Osteoblast (primary cell): ENCODE measurements at regions not wholly inside any gene's neighbourhood (a gene's known extent, or its start where the extent isn't known, plus 50 kb on each side); places are given as distances from the start of the nearest gene placed in this dataset.

ENCODE experiments used
- DNase-seq: peaks from one replicate; pipeline ENCODE4 v3.0.0; 2011; ENCODE audit warnings: low spot score, mixed read lengths; ENCODE audit not compliant: insufficient read length; ENCODE audit errors: missing footprints
- H2AFZ ChIP-seq: 2 replicates; pipeline ENCODE4 v1.6.0; 2011; ENCODE audit warnings: mild to moderate bottlenecking, low read length
- H3K27ac ChIP-seq: 2 replicates; pipeline ENCODE4 v1.5.1; 2011; ENCODE audit warnings: mild to moderate bottlenecking, low read depth, low read length, moderate library complexity
- H3K27me3 ChIP-seq: 2 replicates; pipeline ENCODE4 v1.6.0; 2012; ENCODE audit warnings: mild to moderate bottlenecking, control low read depth, inconsistent platforms, low read length, moderate library complexity; ENCODE audit not compliant: insufficient read depth
- H3K36me3 ChIP-seq: 2 replicates; pipeline ENCODE4 v1.5.1; 2011; ENCODE audit warnings: mild to moderate bottlenecking, low read length, control low read depth, moderate library complexity; ENCODE audit not compliant: insufficient read depth
- H3K4me1 ChIP-seq: 2 replicates; pipeline ENCODE4 v1.5.1; 2011; ENCODE audit warnings: mild to moderate bottlenecking, low read length, control low read depth, moderate library complexity; ENCODE audit not compliant: insufficient read depth
- H3K4me2 ChIP-seq: 2 replicates; pipeline ENCODE4 v1.6.0; 2011; ENCODE audit warnings: mild to moderate bottlenecking, low read length; ENCODE audit not compliant: insufficient read depth
- H3K4me3 ChIP-seq: fragments of 200-600 bp; sonication (generic); 3 replicates; pipeline ENCODE4 v1.5.1; 2012; ENCODE audit warnings: mild to moderate bottlenecking, low read length, inconsistent platforms; ENCODE audit not compliant: insufficient read depth
- H3K79me2 ChIP-seq: 2 replicates; pipeline ENCODE4 v1.6.0; 2012; ENCODE audit warnings: mild to moderate bottlenecking, low read length, control low read depth, inconsistent platforms; ENCODE audit not compliant: insufficient read depth
- H3K9me3 ChIP-seq: 2 replicates; pipeline ENCODE4 v1.5.1; 2011; ENCODE audit warnings: low read depth, low read length, control low read depth
- H4K20me1 ChIP-seq: 2 replicates; pipeline ENCODE4 v1.6.0; 2012; ENCODE audit warnings: mild to moderate bottlenecking, low read length, control low read depth; ENCODE audit not compliant: insufficient read depth
- TF ChIP-seq, protein P1 (sequence below): IDR thresholded peaks from 2 replicates; pipeline ENCODE4 v1.5.1; 2011; ENCODE audit warnings: mild to moderate bottlenecking, low read depth, low read length, moderate library complexity; ENCODE audit errors: extremely low read depth

GRCh38 chr6:120576061-120576460, 758.2 kb downstream of the TBC1D32 start:
- Histone ChIP-seq H3K79me2 (no peaks in the 10 kb centered on the region), H4K20me1 (no peaks in the 10 kb centered on the region), H2AFZ (no peak overlapping the region), H3K9me3 (no peaks in the 10 kb centered on the region), H3K4me1 (no peaks in the 10 kb centered on the region), H3K27ac (no peak overlapping the region), H3K36me3 (no peaks in the 10 kb centered on the region), H3K4me3 (no peak overlapping the region), H3K4me2 (no peak overlapping the region), H3K27me3 (no peaks in the 10 kb centered on the region)
- TF ChIP-seq, protein P1, sequence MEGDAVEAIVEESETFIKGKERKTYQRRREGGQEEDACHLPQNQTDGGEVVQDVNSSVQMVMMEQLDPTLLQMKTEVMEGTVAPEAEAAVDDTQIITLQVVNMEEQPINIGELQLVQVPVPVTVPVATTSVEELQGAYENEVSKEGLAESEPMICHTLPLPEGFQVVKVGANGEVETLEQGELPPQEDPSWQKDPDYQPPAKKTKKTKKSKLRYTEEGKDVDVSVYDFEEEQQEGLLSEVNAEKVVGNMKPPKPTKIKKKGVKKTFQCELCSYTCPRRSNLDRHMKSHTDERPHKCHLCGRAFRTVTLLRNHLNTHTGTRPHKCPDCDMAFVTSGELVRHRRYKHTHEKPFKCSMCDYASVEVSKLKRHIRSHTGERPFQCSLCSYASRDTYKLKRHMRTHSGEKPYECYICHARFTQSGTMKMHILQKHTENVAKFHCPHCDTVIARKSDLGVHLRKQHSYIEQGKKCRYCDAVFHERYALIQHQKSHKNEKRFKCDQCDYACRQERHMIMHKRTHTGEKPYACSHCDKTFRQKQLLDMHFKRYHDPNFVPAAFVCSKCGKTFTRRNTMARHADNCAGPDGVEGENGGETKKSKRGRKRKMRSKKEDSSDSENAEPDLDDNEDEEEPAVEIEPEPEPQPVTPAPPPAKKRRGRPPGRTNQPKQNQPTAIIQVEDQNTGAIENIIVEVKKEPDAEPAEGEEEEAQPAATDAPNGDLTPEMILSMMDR = no peak
- DNase-seq = no peak

- H3K4me2 ChIP-seq = no peak overlapping the region
- H3K36me3 ChIP-seq = no peaks in the 10 kb centered on the region
- no peaks in the 10 kb centered on the region for H3K27me3 ChIP-seq
- H3K27ac ChIP-seq = no peak overlapping the region
- H2AFZ ChIP-seq = no peak overlapping the region
- H3K79me2 ChIP-seq = no peaks in the 10 kb centered on the region
- H4K20me1 ChIP-seq = no peaks in the 10 kb centered on the region
- H3K4me1 ChIP-seq = no peaks in the 10 kb centered on the region
- TF ChIP-seq, protein P1 = no peak
- no peaks in the 10 kb centered on the region for H3K9me3 ChIP-seq
- H3K4me3 ChIP-seq = no peak overlapping the region
- no peak for DNase-seq
Observed at GRCh38 chr6:120569714-120570113, 764.6 kb downstream of the TBC1D32 start.

- no peak overlapping the region for H2AFZ ChIP-seq
- H3K9me3 ChIP-seq = no peaks in the 10 kb centered on the region
- H3K4me3 ChIP-seq = no peak overlapping the region
- no peaks in the 10 kb centered on the region for H3K79me2 ChIP-seq
- H3K4me2 ChIP-seq = no peak overlapping the region
- H3K27me3 ChIP-seq = no peaks in the 10 kb centered on the region
- DNase-seq = no peak
- H3K27ac ChIP-seq = no peak overlapping the region
- H4K20me1 ChIP-seq = no peaks in the 10 kb centered on the region
- no peaks in the 10 kb centered on the region for H3K36me3 ChIP-seq
- H3K4me1 ChIP-seq = no peaks in the 10 kb centered on the region
- TF ChIP-seq, protein P1 = no peak
Observed at GRCh38 chr6:120564779-120565178, 769.5 kb downstream of the TBC1D32 start.

DNA sequence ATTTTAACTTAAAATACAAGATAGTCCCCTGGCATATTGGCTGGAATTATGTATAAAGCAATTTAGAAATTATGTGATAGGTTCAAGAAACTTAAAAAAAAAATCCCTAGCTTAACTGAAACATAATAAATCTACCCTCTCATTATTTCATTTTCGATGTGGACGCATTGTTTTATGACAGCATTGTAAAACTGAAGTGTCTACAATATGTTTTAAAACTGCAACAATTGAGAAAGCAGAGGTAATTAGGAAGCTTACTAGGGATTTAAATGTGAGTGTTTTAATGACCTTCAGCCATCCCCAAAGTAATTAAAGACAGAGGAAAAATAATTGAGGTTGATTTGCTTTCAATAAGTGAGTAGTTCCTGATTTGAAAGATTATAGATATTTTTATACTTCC, 776.0 kb downstream of the TBC1D32 start:
- Histone ChIP-seq H2AFZ (no peak overlapping the region), H3K79me2 (no peaks in the 10 kb centered on the region), H3K36me3 (no peaks in the 10 kb centered on the region), H3K4me3 (no peak overlapping the region), H3K27ac (no peak overlapping the region), H3K4me2 (no peak overlapping the region), H3K4me1 (no peaks in the 10 kb centered on the region), H4K20me1 (no peaks in the 10 kb centered on the region), H3K27me3 (no peaks in the 10 kb centered on the region), H3K9me3 (no peaks in the 10 kb centered on the region)
- no peak for DNase-seq
- TF ChIP-seq, protein P1 = no peak
